ENCODE measurements at regions not wholly inside any gene's neighbourhood (a gene's known extent, or its start where the extent isn't known, plus 50 kb on each side); places are given as distances from the start of the nearest gene placed in this dataset.

DNA sequence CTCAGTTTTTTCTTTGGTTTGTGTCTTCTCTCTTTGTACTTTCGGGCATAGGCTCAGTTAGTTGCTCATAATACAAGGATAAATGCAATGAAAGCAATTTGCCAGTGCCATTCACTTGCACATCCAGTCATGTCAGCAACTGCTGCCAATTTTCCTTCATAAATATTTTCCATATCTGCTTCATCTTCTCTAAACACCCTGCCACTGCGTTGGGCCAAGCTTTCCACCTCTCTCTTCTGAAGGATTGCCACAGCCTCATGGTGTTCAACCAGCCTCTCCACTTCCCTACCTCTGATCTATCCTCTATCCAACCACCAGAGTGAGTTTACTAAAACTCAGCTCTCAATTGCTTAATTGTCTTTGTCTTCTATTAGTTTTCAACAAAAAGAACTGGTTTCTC, 192.5 kb upstream of the ZNF462 start:
- TF ChIP-seq, protein P1, sequence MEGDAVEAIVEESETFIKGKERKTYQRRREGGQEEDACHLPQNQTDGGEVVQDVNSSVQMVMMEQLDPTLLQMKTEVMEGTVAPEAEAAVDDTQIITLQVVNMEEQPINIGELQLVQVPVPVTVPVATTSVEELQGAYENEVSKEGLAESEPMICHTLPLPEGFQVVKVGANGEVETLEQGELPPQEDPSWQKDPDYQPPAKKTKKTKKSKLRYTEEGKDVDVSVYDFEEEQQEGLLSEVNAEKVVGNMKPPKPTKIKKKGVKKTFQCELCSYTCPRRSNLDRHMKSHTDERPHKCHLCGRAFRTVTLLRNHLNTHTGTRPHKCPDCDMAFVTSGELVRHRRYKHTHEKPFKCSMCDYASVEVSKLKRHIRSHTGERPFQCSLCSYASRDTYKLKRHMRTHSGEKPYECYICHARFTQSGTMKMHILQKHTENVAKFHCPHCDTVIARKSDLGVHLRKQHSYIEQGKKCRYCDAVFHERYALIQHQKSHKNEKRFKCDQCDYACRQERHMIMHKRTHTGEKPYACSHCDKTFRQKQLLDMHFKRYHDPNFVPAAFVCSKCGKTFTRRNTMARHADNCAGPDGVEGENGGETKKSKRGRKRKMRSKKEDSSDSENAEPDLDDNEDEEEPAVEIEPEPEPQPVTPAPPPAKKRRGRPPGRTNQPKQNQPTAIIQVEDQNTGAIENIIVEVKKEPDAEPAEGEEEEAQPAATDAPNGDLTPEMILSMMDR (IDR thresholded peaks at IDR 0.05), result no peak
- no peak for TF ChIP-seq POLR2A (IDR thresholded peaks at IDR 0.05)

All from Peyer's patch (tissue), 4 donors.